Motor neuron (in vitro differentiated cells): ENCODE measurements at regions not wholly inside any gene's neighbourhood (a gene's known extent, or its start where the extent isn't known, plus 50 kb on each side); places are given as distances from the start of the nearest gene placed in this dataset.
A peak's percentile ranks its signal among the peaks of the same experiment; 100 is the strongest.

Experiments used
- ATAC-seq, 8 experiments: fragments of 200-7000 bp; cut with Tn5 transposase; replicated peaks in 6 of 8; 2 replicates each; pipeline ENCODE4 v1.8.0; 2021; ENCODE audit warnings: mild to moderate bottlenecking in 8 of 8, moderate library complexity in 8 of 8
- H3K27ac ChIP-seq, 2 donors: fragments of 250-450 bp; sonication (Bioruptor Pico); 2 replicates each; pipeline ENCODE4 v1.9.0; 2021; ENCODE audit warnings: antibody characterized with exemption in 2 of 2, mild to moderate bottlenecking in 2 of 2, moderate library complexity in 1 of 2
- H3K4me1 ChIP-seq, 2 donors: fragments of 250-450 bp; sonication (Bioruptor Pico); replicated peaks in 1 of 2; 2 replicates each; pipeline ENCODE4 v1.6.1; 2021; ENCODE audit warnings: antibody characterized with exemption in 2 of 2, mild to moderate bottlenecking in 2 of 2, moderate library complexity in 1 of 2
- H3K4me3 ChIP-seq, 5 donors: fragments of 250-450 bp; sonication (Bioruptor Pico); 2 replicates each; pipeline ENCODE4 v1.9.0; 2021; ENCODE audit warnings: antibody characterized with exemption in 5 of 5, mild to moderate bottlenecking in 5 of 5, moderate library complexity in 4 of 5
- WGBS, 10 experiments: fragments of 450-650 bp; shearing (Covaris generic); methylation state at CpG; one replicate each; pipeline ENCODE4 v1.0.0; 2022; 5-methylcytosine and 5-hydroxymethylcytosine counted together
- in situ Hi-C, 9 experiments: fragments of 400-800 bp; cut with MboI; loops; one replicate each; pipeline ENCODE4 v1.15.0; 2021; ENCODE audit warnings: low sequenced_read_pairs in 9 of 9, low pct_unique_long_range_greater_than_20kb in 2 of 9; ENCODE audit not compliant: unreplicated experiment in 9 of 9

- 20 to 50% methylated on average over 1 to 2 of the region's 3 CpGs; no CpG with 5 or more reads in 8 of the 10 experiments for WGBS, 10 experiments
- Histone ChIP-seq H3K27ac (no peak overlapping the region), H3K4me1 (peaks cover 4 to 6% of the 10 kb centered on the region in 2 donors), H3K4me3 (no peak overlapping the region)
- in situ Hi-C loops, result no loop called here
- no peak for ATAC-seq
Observed at GRCh38 chr19:31511098-31511497, 161.9 kb upstream of the TSHZ3 start.

GRCh38 chr19:31511696-31512095 is 162.5 kb upstream of the TSHZ3 start:
- no peak for ATAC-seq
- no peak overlapping the region for H3K27ac ChIP-seq
- in situ Hi-C loops, result no loop called here

GRCh38 chr19:31512181-31512970 is 163.1 kb upstream of the TSHZ3 start:
- no peak for ATAC-seq
- H3K27ac ChIP-seq, result no peak overlapping the region
- peaks cover 9 to 17% of the 10 kb centered on the region in 2 donors for H3K4me1 ChIP-seq
- WGBS, 10 experiments, result 39 to 96% (median 81%) methylated on average over 1 to 6 of the region's 10 CpGs; no CpG with 5 or more reads in 2 of the 10 experiments
- no peak overlapping the region for H3K4me3 ChIP-seq
- in situ Hi-C loops, result no loop called here

More at GRCh38 chr19:31511696-31512095, 162.5 kb upstream of the TSHZ3 start:
- Histone ChIP-seq H3K4me1 (peaks cover 8 to 10% of the 10 kb centered on the region in 2 donors), H3K4me3 (no peak overlapping the region)
- 47 to 100% (median 84%) methylated on average over 1 to 4 of the region's 5 CpGs; no CpG with 5 or more reads in 3 of the 10 experiments for WGBS, 10 experiments

- WGBS, 10 experiments, result 36 to 100% (median 81%) methylated on average over 1 to 8 of the region's 13 CpGs
Observed at GRCh38 chr19:31513841-31514240, 164.6 kb upstream of the TSHZ3 start.

GRCh38 chr19:31515931-31516330 is 166.7 kb upstream of the TSHZ3 start:
- H3K4me3 ChIP-seq, result no peak overlapping the region
- H3K27ac ChIP-seq, result no peak overlapping the region
- ATAC-seq, result peak in 2 of 8 experiments; percentile 33 to 41
- 6 to 92% (median 78%) methylated on average over 2 to 13 of the region's 18 CpGs for WGBS, 10 experiments
- in situ Hi-C loops, result no loop called here
- peaks cover 5 to 14% of the 10 kb centered on the region in 2 donors for H3K4me1 ChIP-seq

More at GRCh38 chr19:31513841-31514240, 164.6 kb upstream of the TSHZ3 start:
- ATAC-seq, result no peak
- in situ Hi-C loops, result no loop called here
- Histone ChIP-seq H3K4me1 (peaks cover 5 to 14% of the 10 kb centered on the region in 2 donors), H3K4me3 (no peak overlapping the region), H3K27ac (no peak overlapping the region)

GRCh38 chr19:31516756-31517155 is 167.5 kb upstream of the TSHZ3 start:
- WGBS, 10 experiments, result 60 to 92% (median 80%) methylated on average over 1 to 5 of the region's 9 CpGs; no CpG with 5 or more reads in 5 of the 10 experiments
- in situ Hi-C loops, result no loop called here
- H3K4me3 ChIP-seq, result no peak overlapping the region
- peaks cover 5 to 14% of the 10 kb centered on the region in 2 donors for H3K4me1 ChIP-seq
- peak in 1 of 8 experiments; percentile 12 for ATAC-seq
- no peak overlapping the region for H3K27ac ChIP-seq

- in situ Hi-C loops, result no loop called here
- Histone ChIP-seq H3K4me3 (no peak overlapping the region), H3K4me1 (peaks cover 5 to 14% of the 10 kb centered on the region in 2 donors), H3K27ac (no peak overlapping the region)
- ATAC-seq, result peak in 2 of 8 experiments; percentile 10 to 67
- WGBS, 10 experiments, result 70 to 100% (median 89%) methylated on average over 4 to 18 of the region's 33 CpGs
Observed at GRCh38 chr19:31517224-31518180, 168.3 kb upstream of the TSHZ3 start.

- no peak overlapping the region for H3K4me3 ChIP-seq
- peak in 2 of 8 experiments; percentile 31 to 55 for ATAC-seq
- peaks cover 5 to 14% of the 10 kb centered on the region in 2 donors for H3K4me1 ChIP-seq
- H3K27ac ChIP-seq, result no peak overlapping the region
- WGBS, 10 experiments, result 30 to 91% (median 70%) methylated on average over 1 to 9 of the region's 13 CpGs; no CpG with 5 or more reads in 1 of the 10 experiments
- in situ Hi-C loops, result no loop called here
Observed at GRCh38 chr19:31518216-31519020, 169.2 kb upstream of the TSHZ3 start.

GRCh38 chr19:31519256-31519655 is 170.0 kb upstream of the TSHZ3 start:
- in situ Hi-C loops, result no loop called here
- 0 to 79% (median 59%) methylated on average over 1 to 3 of the region's 3 CpGs; no CpG with 5 or more reads in 4 of the 10 experiments for WGBS, 10 experiments
- Histone ChIP-seq H3K4me1 (peaks cover 5 to 14% of the 10 kb centered on the region in 2 donors), H3K4me3 (no peak overlapping the region), H3K27ac (no peak overlapping the region)
- no peak for ATAC-seq

- Histone ChIP-seq H3K27ac (no peak overlapping the region), H3K4me1 (peaks cover 5 to 14% of the 10 kb centered on the region in 2 donors), H3K4me3 (no peak overlapping the region)
- in situ Hi-C loops, result no loop called here
- WGBS, 10 experiments, result 29 to 100% (median 89%) methylated on average over 1 of the region's 1 CpG; no CpG with 5 or more reads in 6 of the 10 experiments
- ATAC-seq, result peak in 5 of 8 experiments; percentile 17 to 59 (median 45)
Observed at GRCh38 chr19:31519908-31520307, 170.7 kb upstream of the TSHZ3 start.

- Histone ChIP-seq H3K27ac (no peak overlapping the region), H3K4me3 (no peak overlapping the region), H3K4me1 (peaks cover 5 to 14% of the 10 kb centered on the region in 2 donors)
- ATAC-seq, result no peak
- in situ Hi-C loops, result no loop called here
Observed at GRCh38 chr19:31520633-31521032, 171.4 kb upstream of the TSHZ3 start.

- Histone ChIP-seq H3K4me3 (no peak overlapping the region), H3K4me1 (no peaks in the 10 kb centered on the region), H3K27ac (no peak overlapping the region)
- WGBS, 10 experiments, result 10 to 100% (median 78%) methylated on average over 3 to 4 of the region's 4 CpGs
- in situ Hi-C loops, result no loop called here
- ATAC-seq, result no peak
Observed at GRCh38 chr19:31525610-31526147, 176.4 kb upstream of the TSHZ3 start.
